OCI-LY7 (cell line): ENCODE measurements at regions not wholly inside any gene's neighbourhood (a gene's known extent, or its start where the extent isn't known, plus 50 kb on each side); places are given as distances from the start of the nearest gene placed in this dataset.

ENCODE experiments used
- BruUV-seq: library from RNA; stranded (reverse); fragments of 400-500 nt; replicated peaks from 2 replicates; lab custom pipeline; 2021; lab: Mats Ljungman, UMichigan
- CTCF ChIA-PET: fragments of 300-600 bp; sonication (Branson Sonifier 250); formaldehyde crosslinking; loops from one replicate; lab custom pipeline; 2022; ENCODE audit warnings: antibody characterized with exemption; ENCODE audit not compliant: unreplicated experiment; lab: Charles Lee
- POLR2A ChIA-PET: fragments of 300-600 bp; sonication (Branson Sonifier 250); formaldehyde crosslinking; loops from one replicate; lab custom pipeline; 2022; ENCODE audit warnings: antibody characterized with exemption; lab: Charles Lee
- DNase-seq: peaks from one replicate; pipeline ENCODE4 v3.0.0-alpha.2; 2015; ENCODE audit warnings: low spot score
- H2AFZ ChIP-seq: fragments of 200-600 bp; sonication (generic), shearing (Covaris generic); 2 replicates; pipeline ENCODE4 v1.6.1; 2014; ENCODE audit warnings: mild to moderate bottlenecking, antibody characterized with exemption, low read length, moderate library complexity
- H3K27ac ChIP-seq: fragments of 200-600 bp; sonication (generic); 2 replicates; pipeline ENCODE4 v1.5.1; 2014; ENCODE audit warnings: mixed run types, low read depth, mild to moderate bottlenecking, moderate library complexity, low read length, inconsistent platforms; ENCODE audit not compliant: poor library complexity, severe bottlenecking
- H3K36me3 ChIP-seq: fragments of 200-600 bp; sonication (generic); 2 replicates; pipeline ENCODE4 v1.6.1; 2014; ENCODE audit warnings: mild to moderate bottlenecking, antibody characterized with exemption, low read length, moderate library complexity, mixed read lengths; ENCODE audit not compliant: insufficient read depth
- H3K4me1 ChIP-seq: fragments of 200-600 bp; sonication (generic); 2 replicates; pipeline ENCODE4 v1.5.1; 2014; ENCODE audit warnings: mild to moderate bottlenecking, low read length; ENCODE audit not compliant: insufficient read depth, poor library complexity, severe bottlenecking
- H3K4me2 ChIP-seq: fragments of 200-600 bp; sonication (generic); 2 replicates; pipeline ENCODE4 v1.6.1; 2014; ENCODE audit warnings: mild to moderate bottlenecking, low read length
- H3K4me3 ChIP-seq: fragments of 200-600 bp; sonication (generic); 2 replicates; pipeline ENCODE4 v1.5.1; 2014; ENCODE audit warnings: mild to moderate bottlenecking, low read depth, low read length; ENCODE audit not compliant: poor library complexity, severe bottlenecking
- H3K79me2 ChIP-seq: fragments of 200-600 bp; sonication (generic); 2 replicates; pipeline ENCODE4 v1.6.1; 2016; ENCODE audit warnings: low read depth, mild to moderate bottlenecking, low read length, moderate library complexity, mixed read lengths; ENCODE audit not compliant: insufficient read depth
- H3K9me2 ChIP-seq: fragments of 200-600 bp; sonication (generic); 2 replicates; pipeline ENCODE4 v1.6.1; 2016; ENCODE audit warnings: mild to moderate bottlenecking, low read length, mixed read lengths; ENCODE audit not compliant: insufficient read depth
- H3K9me3 ChIP-seq: fragments of 200-600 bp; sonication (generic); 2 replicates; pipeline ENCODE4 v1.6.1; 2014; ENCODE audit warnings: mild to moderate bottlenecking, mixed run types, low read length, mixed read lengths
- H4K20me1 ChIP-seq: fragments of 200-600 bp; sonication (generic); 2 replicates; pipeline ENCODE4 v1.6.1; 2014; ENCODE audit warnings: mild to moderate bottlenecking, antibody characterized with exemption, low read length, moderate library complexity, mixed read lengths; ENCODE audit not compliant: insufficient read depth
- CTCF ChIP-seq: fragments of 200-600 bp; sonication (generic); conservative IDR thresholded peaks from 2 replicates; pipeline ENCODE4 v1.5.1; 2014; ENCODE audit warnings: mild to moderate bottlenecking, antibody characterized with exemption, low read length, moderate library complexity, mixed read lengths
- EZH2phosphoT487 ChIP-seq: fragments of 200-600 bp; sonication (generic); IDR thresholded peaks from 2 replicates; pipeline ENCODE4 v1.6.1; 2018; ENCODE audit warnings: low read depth, borderline replicate concordance, mild to moderate bottlenecking, mixed run types, antibody characterized with exemption, low read length, moderate library complexity, mixed read lengths
- intact Hi-C: fragments of 100-400 bp; cut with micrococcal nuclease; formaldehyde crosslinking; loops from one replicate; pipeline ENCODE4 v1.10.0; 2022; ENCODE audit not compliant: unreplicated experiment

- ChIA-PET POLR2A (no interaction called here), CTCF (no interaction called here)
- Histone ChIP-seq H3K9me3 (no peaks in the 10 kb centered on the region), H3K4me1 (no peaks in the 10 kb centered on the region), H4K20me1 (no peaks in the 10 kb centered on the region), H2AFZ (no peak overlapping the region), H3K27ac (no peak overlapping the region), H3K4me2 (no peak overlapping the region), H3K4me3 (no peak overlapping the region), H3K9me2 (no peaks in the 10 kb centered on the region), H3K79me2 (no peaks in the 10 kb centered on the region), H3K36me3 (no peaks in the 10 kb centered on the region)
- no peak for DNase-seq
- no TSS peak for BruUV-seq
- no peak for TF ChIP-seq EZH2phosphoT487
- intact Hi-C loops: no loop called here
Measured at GRCh38 chr5:152511120-152511519, 106.0 kb upstream of the NMUR2 start.

GRCh38 chr5:152511531-152512132 lies 106.6 kb upstream of the NMUR2 start:
- intact Hi-C loops: no loop called here
- no peaks in the 10 kb centered on the region for H3K79me2 ChIP-seq

GRCh38 chr5:152514827-152515397 lies 109.8 kb upstream of the NMUR2 start:
- Histone ChIP-seq H3K9me2 (no peaks in the 10 kb centered on the region), H3K4me2 (no peak overlapping the region), H3K4me1 (no peaks in the 10 kb centered on the region), H3K9me3 (no peaks in the 10 kb centered on the region), H3K36me3 (no peaks in the 10 kb centered on the region), H3K79me2 (no peaks in the 10 kb centered on the region), H4K20me1 (no peaks in the 10 kb centered on the region), H3K4me3 (no peak overlapping the region), H2AFZ (no peak overlapping the region), H3K27ac (no peak overlapping the region)
- intact Hi-C loops: no loop called here
- no TSS peak for BruUV-seq
- POLR2A ChIA-PET: interaction anchor here (0.6 to 0.7 kb wide), 2 partner anchors 96 to 530 kb away, joined by 3 read pairs; no protein-coding TSS in a partner anchor
- TF ChIP-seq EZH2phosphoT487 (no peak), CTCF (peak; percentile 80)
- CTCF ChIA-PET: no interaction called here
- peak; percentile 29 for DNase-seq

More at GRCh38 chr5:152511531-152512132, 106.6 kb upstream of the NMUR2 start:
- H3K4me1 ChIP-seq: no peaks in the 10 kb centered on the region
- no peak overlapping the region for H3K27ac ChIP-seq
- no TSS peak for BruUV-seq
- H2AFZ ChIP-seq: no peak overlapping the region
- H3K4me3 ChIP-seq: no peak overlapping the region
- no peaks in the 10 kb centered on the region for H3K9me2 ChIP-seq
- TF ChIP-seq CTCF (no peak), EZH2phosphoT487 (no peak)
- no peaks in the 10 kb centered on the region for H4K20me1 ChIP-seq
- H3K4me2 ChIP-seq: no peak overlapping the region
- DNase-seq: no peak
- ChIA-PET CTCF (no interaction called here), POLR2A (no interaction called here)
- H3K36me3 ChIP-seq: no peaks in the 10 kb centered on the region
- no peaks in the 10 kb centered on the region for H3K9me3 ChIP-seq
